Choroid plexus epithelial cell (primary cell): ENCODE measurements at regions not wholly inside any gene's neighbourhood (a gene's known extent, or its start where the extent isn't known, plus 50 kb on each side); places are given as distances from the start of the nearest gene placed in this dataset.
A peak's percentile ranks its signal among the peaks of the same experiment; 100 is the strongest.

ENCODE experiments used
- DNase-seq: peaks from one replicate; pipeline ENCODE4 v3.0.0-alpha.2; 2010; ENCODE audit warnings: low read depth
- H3K4me3 ChIP-seq: 2 replicates; pipeline ENCODE4 v1.5.1; 2011; ENCODE audit warnings: low read depth, mild to moderate bottlenecking, control low read depth, low read length, moderate library complexity
- CTCF ChIP-seq: conservative IDR thresholded peaks from 2 replicates; pipeline ENCODE4 v1.5.1; 2011; ENCODE audit warnings: low read depth, mild to moderate bottlenecking, control low read depth, inconsistent platforms, low read length, moderate library complexity

DNA sequence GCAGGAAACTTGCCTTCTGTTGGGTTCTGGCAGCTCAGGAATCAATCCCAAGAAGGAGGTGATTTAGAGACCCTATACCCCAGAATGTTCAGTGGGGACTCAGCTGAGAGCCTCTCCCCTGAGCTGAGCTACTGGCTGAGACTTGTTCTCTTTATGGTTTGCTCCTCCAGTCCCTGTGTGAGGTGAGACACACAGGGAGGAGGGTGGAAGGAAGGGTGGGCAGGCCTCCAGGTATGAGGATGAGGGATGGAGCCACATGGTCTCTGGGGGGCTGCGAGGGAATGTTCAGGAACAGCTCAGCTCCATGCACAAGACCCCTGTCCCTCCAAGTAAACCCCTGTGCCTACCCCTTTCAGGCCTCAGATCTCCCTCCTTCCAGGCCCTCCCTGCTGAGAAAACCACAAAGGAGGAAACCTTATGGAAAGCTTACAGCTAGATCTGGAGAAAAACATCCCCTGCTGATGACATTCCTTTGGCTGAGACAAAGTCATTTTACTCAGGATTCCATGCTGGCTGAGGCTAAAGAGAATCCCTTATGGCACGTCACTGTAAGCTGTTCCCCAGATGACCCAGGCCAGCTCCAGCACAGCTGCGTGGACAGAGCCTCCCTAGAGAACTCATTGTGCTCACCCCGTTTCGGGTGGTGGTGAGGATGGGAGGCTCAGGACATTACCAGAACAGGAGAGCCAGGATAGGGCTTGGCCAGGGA lies 91.5 kb upstream of the IPO9 start:
- TF ChIP-seq CTCF = no peak
- DNase-seq = peak; percentile 94
- H3K4me3 ChIP-seq = no peak overlapping the region

GRCh38 chr1:201739080-201739479 lies 89.9 kb upstream of the IPO9 start:
- DNase-seq = peak; percentile 52
- H3K4me3 ChIP-seq = peak overlapping the region; percentile 84
- TF ChIP-seq CTCF = no peak

GRCh38 chr1:201739492-201740085 lies 89.4 kb upstream of the IPO9 start:
- H3K4me3 ChIP-seq = peak overlapping the region; percentile 84
- no peak for TF ChIP-seq CTCF
- DNase-seq = peak; percentile 71

- peak; percentile 56 for DNase-seq
- TF ChIP-seq CTCF = no peak
- peak overlapping the region; percentile 84 for H3K4me3 ChIP-seq
Observed at GRCh38 chr1:201740086-201740541, 88.8 kb upstream of the IPO9 start.

DNA sequence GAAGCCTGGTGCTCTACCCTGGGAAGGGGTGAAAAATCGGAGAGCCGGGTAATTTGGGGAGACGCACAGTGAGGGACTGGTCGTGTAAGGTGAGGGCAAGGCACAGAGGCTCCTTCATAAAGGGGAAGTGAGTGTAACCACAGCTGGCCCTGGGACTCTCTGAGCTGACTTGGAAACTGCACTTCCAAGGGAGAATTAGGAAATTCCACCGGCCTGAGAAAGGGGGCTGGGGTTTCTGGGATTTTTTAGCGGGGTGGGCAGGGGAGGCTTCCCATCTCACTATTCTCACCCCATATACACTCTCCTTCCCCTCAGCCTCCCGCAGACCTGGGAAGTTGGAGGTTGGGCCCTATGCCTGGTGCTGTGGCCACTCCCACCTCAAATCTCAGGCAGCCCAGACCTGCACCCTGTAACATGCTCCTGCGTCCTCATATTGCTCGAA lies 88.3 kb upstream of the IPO9 start:
- peak; percentile 58 for DNase-seq
- TF ChIP-seq CTCF = no peak

DNA sequence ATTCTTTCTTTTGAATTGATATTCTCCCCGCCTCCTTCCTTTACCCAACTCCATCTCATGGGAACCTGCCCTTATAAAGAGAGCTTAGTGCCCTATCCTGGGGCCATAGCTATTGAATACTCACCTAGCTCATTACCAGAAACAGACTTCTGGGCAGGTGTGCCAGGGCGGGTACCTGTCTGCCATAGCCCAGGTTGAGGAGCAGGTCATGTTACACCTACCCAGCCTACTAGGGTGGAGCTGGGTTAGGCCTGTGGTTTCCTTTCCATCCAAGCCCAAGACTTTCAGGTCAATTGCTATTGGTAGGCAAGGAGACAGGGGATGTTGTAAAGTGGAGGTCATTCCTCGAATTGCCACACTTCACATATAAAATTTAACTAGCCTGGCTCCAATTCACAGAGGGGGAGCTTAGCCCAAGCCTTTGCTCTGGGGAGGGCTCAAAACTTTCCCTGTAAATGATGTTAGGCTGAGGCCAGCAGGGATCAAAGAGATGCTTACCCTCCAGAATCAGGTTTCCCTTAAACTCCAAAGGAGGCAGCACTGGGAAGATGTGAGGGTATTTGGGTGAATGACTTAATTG lies 87.1 kb upstream of the IPO9 start:
- TF ChIP-seq CTCF = no peak
- no peak for DNase-seq

More for the DNA sequence above, 88.3 kb upstream of the IPO9 start:
- peak overlapping the region; percentile 84 for H3K4me3 ChIP-seq

DNA sequence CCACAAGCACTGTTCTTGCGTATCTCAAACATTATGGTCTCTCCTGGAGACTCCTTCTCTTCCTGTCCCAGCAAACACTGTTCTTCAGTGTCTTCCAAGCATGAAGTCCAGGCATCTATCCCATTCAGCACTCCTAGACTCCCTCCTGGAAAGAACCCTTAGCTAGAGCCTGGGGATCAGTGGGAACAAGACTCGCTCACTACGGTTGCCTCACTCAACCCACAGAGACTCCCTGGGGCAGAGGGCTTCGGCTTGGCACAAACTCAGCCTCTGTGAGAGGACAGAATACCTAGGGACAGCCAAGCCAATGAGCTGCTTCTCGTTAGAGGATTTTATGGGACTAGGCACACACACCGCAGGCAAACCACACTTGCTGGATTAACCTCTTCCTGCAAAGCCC lies 86.5 kb upstream of the IPO9 start:
- DNase-seq = peak; percentile 70
- no peak for TF ChIP-seq CTCF

More for the DNA sequence above, 87.1 kb upstream of the IPO9 start:
- peak overlapping the region; percentile 84 for H3K4me3 ChIP-seq

More for the DNA sequence above, 86.5 kb upstream of the IPO9 start:
- peak overlapping the region; percentile 1 for H3K4me3 ChIP-seq
